Prostate gland (tissue), 2 donors: ENCODE measurements at regions not wholly inside any gene's neighbourhood (a gene's known extent, or its start where the extent isn't known, plus 50 kb on each side); places are given as distances from the start of the nearest gene placed in this dataset.

ENCODE experiments used
- CTCF ChIP-seq, 4 experiments: fragments of 200-600 bp in 2 of 4; fragments of 450-650 bp in 2 of 4; sonication (generic) in 2 of 4; IDR thresholded peaks; 1 replicate in 3 of 4; 2 replicates in 1 of 4; pipeline ENCODE4 v1.5.1; 2016 to 2019; ENCODE audit warnings: antibody characterized with exemption in 4 of 4, mild to moderate bottlenecking in 2 of 4, moderate library complexity in 2 of 4
- POLR2AphosphoS5 ChIP-seq: sonication (generic); formaldehyde crosslinking; IDR thresholded peaks from one replicate; pipeline ENCODE4 v1.6.1; 2017; ENCODE audit warnings: antibody characterized with exemption

- TF ChIP-seq CTCF (IDR thresholded peaks at IDR 0.05) (no peak), POLR2AphosphoS5 (no peak)
These were observed 150.2 kb upstream of the SUCLG2 start for GRCh38 chr3:67804578-67804977.
